HG02571 (cell line): ENCODE measurements at regions not wholly inside any gene's neighbourhood (a gene's known extent, or its start where the extent isn't known, plus 50 kb on each side); places are given as distances from the start of the nearest gene placed in this dataset.
"Not testable (repeated sequence)": the region's sequence is repeated elsewhere in the genome, so short reads cannot be mapped to it uniquely, and the experiment has no call there.

Source experiments
- ATAC-seq: cut with Tn5 transposase; IDR thresholded peaks from one replicate; pipeline ENCODE4 v1.9.1; 2021; ENCODE audit warnings: mild to moderate bottlenecking, moderate library complexity; ENCODE audit not compliant: unreplicated experiment

DNA sequence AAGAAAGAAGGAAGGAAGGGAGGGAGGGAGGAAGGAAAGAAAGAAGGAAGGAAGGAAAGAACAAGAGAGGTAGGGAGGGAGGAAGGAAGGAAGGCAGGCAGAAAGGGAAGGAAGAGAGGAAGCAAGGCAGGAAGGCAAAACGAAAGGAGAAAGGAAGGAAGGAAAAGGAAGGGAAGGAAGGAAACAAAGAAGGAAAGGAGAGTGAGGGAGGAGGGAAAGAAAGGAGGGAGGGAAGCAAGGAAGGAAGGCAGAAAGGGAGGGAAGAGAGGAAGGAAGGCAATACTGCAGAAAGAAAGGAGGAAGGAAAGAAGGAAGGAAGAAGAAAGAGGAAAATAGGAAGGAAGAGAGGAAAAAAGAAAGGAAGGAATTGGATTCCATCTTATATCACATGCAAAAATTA is 1303.1 kb upstream of the TMEM132C start:
- no peak for ATAC-seq

GRCh38 chr12:126966498-126966897 is 1300.5 kb upstream of the TMEM132C start:
- no peak for ATAC-seq

GRCh38 chr12:126967152-126967551 is 1299.8 kb upstream of the TMEM132C start:
- no peak for ATAC-seq

DNA sequence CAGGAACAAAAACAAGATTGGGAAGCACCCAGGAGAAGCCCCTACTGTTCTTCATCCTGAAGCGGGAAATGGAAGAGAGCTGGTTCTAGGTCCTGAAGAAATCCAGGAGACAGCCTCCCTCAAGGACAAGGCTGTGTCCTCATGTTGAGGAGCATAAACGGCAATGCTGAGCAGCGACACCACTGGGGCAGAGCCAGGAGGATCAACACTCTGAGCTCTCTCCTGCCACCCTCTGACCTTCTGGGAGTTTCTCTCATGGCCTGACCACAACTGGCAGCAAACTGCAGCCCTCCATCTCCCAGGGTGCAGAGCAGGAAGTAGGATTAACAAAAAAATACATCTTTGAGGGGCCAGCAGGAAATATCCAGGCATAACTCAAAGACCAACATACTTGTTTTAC is 1292.2 kb upstream of the TMEM132C start:
- no peak for ATAC-seq

DNA sequence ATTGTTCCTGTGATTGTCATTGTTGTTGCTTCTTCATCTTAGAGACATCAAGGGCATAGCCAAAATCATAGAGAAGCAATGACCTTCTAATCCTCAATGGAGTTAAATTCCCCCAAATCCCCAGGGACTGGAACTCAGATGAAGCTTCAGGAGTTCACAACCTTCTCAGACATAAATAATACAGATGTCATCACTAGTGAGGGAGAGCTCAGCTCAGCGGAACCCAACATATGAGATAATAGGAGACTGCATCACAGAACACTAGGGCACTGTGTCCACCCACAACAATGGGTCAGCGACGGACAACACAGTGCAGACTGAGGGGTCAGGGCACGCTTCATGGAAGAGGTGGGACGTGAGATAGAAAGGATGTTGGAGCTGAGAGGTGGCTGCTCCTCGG is 1290.4 kb upstream of the TMEM132C start:
- no peak for ATAC-seq

DNA sequence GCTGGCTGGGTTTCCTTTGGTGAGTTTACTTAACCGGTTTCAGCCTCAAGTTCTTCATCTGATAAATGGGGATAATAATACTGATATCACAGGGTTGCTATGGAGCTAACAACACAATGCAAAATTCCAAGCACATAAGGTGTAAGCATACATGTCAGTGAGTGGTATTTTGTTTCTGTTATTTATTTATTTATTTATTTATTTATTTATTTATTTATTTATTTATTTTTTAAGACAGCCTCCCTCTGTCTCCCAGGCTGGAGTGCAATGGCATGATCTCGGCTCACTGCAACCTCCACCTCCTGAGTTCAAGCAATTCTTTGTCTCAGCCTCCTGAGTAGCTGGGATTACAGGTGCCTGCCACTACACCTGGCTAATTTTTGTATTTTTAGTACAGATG is 1287.4 kb upstream of the TMEM132C start:
- not testable (repeated sequence) for ATAC-seq

DNA sequence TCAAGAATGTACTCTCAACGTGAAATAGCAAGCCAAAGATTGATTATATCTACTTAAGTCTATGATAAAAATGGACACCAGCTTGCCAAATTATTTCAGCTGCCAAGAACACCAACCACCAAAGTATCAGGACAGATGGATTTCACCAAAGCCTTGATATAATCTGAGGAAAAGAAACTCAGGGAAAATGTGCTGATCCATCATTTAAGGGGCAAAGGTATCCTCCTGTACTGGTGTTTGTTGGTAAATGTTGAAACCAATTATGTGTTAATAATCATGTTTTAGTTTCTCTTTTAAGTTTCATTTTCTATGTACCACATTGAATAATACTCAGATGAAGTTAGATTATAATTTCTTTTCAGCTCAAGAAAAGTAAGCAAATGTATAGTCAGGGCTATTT is 1284.3 kb upstream of the TMEM132C start:
- no peak for ATAC-seq

DNA sequence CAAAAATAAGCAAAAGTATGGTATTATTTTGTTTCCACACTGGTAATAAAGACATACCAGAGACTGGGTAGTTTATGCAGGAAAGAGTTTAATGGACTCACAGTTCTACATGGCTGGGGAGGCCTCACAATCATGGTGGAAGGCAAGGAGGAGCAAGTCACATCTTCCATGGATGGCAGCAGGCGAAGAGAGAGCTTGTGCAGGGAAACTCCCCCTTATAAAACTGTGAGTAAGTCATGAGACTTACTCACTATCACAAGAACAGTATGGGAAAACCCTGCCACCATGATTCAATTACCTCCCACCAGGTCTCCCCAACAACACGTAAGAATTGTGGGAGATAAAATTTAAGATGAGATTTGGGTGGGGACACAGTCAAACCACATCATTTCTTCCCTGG is 1283.2 kb upstream of the TMEM132C start:
- not testable (repeated sequence) for ATAC-seq

DNA sequence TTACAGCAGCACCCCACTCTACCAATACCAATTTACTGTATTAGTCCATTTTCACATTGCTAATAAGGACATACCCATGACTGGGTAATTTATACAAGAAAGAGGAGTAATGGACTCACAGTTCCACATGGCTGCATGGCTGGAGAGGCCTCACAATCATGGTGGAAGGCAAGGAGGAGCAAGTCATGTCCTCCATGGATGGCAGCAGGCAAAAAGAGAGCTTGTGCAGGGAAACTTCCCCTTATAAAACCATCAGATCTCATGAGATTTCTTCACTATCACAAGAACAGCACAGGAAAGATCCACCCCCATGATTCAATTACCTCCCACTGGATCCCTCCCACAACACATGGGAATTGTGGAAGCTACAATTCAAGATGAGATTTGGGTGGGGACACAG is 1281.3 kb upstream of the TMEM132C start:
- ATAC-seq = not testable (repeated sequence)

- ATAC-seq = no peak
Measured at GRCh38 chr12:126989532-126989931, 1277.4 kb upstream of the TMEM132C start.

DNA sequence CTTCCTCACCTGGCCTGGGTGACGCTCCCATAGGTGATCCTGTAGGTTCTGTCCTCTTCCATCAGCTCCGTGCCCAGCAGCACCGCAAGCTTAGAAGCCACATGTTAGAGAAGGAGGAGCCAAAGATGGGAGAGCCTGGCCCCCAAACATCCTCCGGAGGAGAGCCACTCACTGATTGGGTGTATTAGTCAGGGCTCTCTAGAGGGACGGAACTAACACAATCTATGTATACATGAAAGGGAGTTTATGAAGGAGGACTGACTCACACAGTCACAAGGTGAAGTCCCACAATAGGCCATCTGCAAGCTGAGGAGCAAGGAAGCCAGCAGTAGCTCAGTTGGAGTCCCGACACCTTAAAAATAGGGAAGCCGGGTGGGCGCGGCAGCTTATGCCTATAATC is 1273.1 kb upstream of the TMEM132C start:
- ATAC-seq = no peak

GRCh38 chr12:126994599-126994998 is 1272.4 kb upstream of the TMEM132C start:
- no peak for ATAC-seq

DNA sequence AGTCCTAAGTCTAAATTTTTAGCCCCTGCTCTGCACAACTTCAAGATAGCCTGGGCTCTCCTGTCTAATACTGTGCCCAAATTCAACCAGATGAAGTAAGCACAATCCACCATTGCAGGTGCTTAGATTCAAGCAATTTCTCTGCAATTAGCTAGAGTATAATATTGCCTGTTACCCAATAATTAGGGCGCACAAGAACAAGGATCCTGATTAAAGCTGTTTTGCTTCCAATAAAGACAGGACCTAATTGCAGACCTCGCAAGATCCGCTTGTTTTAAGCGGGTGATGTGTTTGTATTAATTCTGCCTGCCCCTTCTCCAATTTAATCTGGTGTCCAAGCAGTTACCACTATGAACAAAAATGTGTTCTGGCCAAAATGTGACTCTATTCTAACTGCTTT is 1268.9 kb upstream of the TMEM132C start:
- ATAC-seq = no peak

- ATAC-seq = no peak
Measured at GRCh38 chr12:126998747-126999285, 1268.2 kb upstream of the TMEM132C start.

DNA sequence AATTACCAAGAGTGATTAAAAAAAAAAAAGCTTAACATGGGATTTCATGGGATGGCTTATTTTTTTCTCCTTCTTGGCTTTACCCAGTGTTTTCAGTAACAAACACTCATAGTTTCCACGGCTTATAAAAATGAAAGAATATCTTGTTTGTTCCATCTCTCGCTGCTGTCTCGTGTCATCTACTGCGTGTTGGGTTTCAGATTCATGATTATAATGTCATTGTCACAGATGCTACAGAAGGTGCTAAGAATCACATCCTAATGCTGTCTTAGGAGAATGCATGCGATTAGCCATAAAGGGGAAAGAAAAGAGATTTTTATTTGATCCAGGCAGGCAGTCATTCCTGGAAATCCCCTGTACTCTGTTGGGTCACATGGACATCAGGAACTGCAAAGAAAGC is 1267.6 kb upstream of the TMEM132C start:
- ATAC-seq = no peak

- no peak for ATAC-seq
Measured at GRCh38 chr12:127005406-127005805, 1261.6 kb upstream of the TMEM132C start.

GRCh38 chr12:127006972-127007371 is 1260.0 kb upstream of the TMEM132C start:
- no peak for ATAC-seq

DNA sequence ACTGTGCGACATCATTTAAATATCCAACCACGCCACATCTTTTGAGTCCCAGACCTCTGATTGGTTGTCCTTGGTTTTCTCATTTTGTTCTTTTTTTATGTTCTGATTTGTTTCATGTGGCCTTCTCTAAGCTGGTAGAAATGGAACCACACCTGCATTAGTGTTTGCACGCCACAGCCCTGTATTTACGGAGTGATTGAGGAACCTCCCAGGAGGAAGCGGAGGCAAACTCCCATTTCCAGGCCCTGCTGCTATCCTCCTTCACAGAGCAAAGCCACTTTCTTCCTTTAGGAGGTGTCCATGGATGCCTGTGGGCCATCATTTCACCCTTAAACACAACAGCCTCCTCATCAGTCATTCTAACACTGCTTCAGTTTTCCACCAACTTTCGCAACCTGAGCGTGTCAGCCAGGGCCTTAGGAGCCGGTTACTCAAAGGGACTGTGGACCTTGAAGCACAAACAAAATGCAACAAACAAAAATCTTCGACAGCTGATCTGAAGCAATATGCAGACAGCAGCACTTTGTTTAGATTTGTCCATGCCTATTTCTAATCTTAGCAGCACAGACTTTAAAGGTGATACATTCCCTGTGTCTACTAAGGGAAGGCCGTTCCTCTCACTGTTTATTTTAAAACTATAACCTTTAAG is 1258.1 kb upstream of the TMEM132C start:
- no peak for ATAC-seq

- no peak for ATAC-seq
Measured at GRCh38 chr12:127012109-127012508, 1254.9 kb upstream of the TMEM132C start.

GRCh38 chr12:127013197-127013596 is 1253.8 kb upstream of the TMEM132C start:
- ATAC-seq = no peak

- no peak for ATAC-seq
Measured at GRCh38 chr12:127014079-127014478, 1252.9 kb upstream of the TMEM132C start.

DNA sequence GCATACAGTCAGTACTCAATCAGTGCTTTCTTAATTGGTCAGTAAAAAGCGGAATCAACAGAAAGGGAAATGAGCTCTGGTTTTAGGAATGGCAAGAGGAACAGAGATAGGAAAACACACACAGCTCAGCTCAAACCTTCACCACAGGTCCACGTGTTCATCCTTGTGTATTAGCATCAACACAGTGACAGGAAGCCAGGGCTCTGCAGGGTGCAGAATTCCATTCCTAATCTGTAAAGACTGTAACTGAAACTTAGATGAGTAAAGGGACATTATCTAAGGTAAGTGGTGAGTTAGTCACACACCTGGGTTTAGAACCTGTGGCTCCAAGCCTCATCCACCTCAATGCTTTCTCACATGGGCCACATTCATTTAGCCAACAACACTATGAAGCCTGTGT is 1242.2 kb upstream of the TMEM132C start:
- no peak for ATAC-seq

DNA sequence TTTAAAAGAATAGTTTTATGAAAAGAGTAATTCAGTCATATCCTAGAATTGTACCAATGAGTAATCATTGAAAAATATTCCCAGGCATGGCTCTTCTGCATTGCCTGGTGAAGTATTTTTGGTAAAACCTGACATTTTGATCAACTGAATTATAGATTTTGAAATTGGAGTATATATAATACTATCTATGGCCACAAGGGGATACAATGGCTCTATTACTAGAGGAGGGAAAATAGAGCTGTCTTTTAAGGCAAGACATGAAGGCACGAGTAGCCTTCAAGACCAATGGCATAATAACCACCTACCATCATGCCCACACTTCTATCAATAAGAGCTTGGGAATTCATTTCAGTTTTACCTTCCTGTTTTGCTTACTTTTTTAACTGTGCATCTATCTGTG is 1241.4 kb upstream of the TMEM132C start:
- no peak for ATAC-seq
